PC-3 (cell line): ENCODE measurements at regions not wholly inside any gene's neighbourhood (a gene's known extent, or its start where the extent isn't known, plus 50 kb on each side); places are given as distances from the start of the nearest gene placed in this dataset.

Experiments
- ATAC-seq: fragments of 200-7000 bp; cut with Tn5 transposase; 2 replicates; pipeline ENCODE4 v1.9.1; 2020; ENCODE audit warnings: mild to moderate bottlenecking, moderate library complexity
- BruUV-seq: library from RNA; stranded (reverse); fragments of 400-500 nt; replicated peaks from 2 replicates; lab custom pipeline; 2021; lab: Mats Ljungman, UMichigan
- CTCF ChIA-PET: fragments of 300-600 bp; sonication (Branson Sonifier 250); formaldehyde crosslinking; loops from one replicate; lab custom pipeline; 2022; ENCODE audit warnings: antibody characterized with exemption; lab: Charles Lee
- POLR2A ChIA-PET: fragments of 300-600 bp; sonication (Branson Sonifier 250); formaldehyde crosslinking; loops from one replicate; lab custom pipeline; 2022; ENCODE audit warnings: antibody characterized with exemption; ENCODE audit not compliant: unreplicated experiment; lab: Charles Lee
- DNase-seq: peaks from one replicate; pipeline ENCODE4 v3.0.0-alpha.2; 2015
- H2AFZ ChIP-seq: fragments of 300-600 bp; sonication (generic); 2 replicates; pipeline ENCODE4 v1.6.0; 2016; ENCODE audit warnings: antibody characterized with exemption, low read length
- H3F3A ChIP-seq: fragments of 300-600 bp; sonication (generic); one replicate; pipeline ENCODE4 v1.6.0; 2017; ENCODE audit warnings: antibody characterized with exemption, low read length, control low read depth, mild to moderate bottlenecking; ENCODE audit not compliant: unreplicated experiment
- H3K27ac ChIP-seq: fragments of 300-600 bp; sonication (generic); 2 replicates; pipeline ENCODE4 v1.5.1; 2016; ENCODE audit warnings: mild to moderate bottlenecking, low read length
- H3K27me3 ChIP-seq: fragments of 300-600 bp; sonication (generic); 2 replicates; pipeline ENCODE4 v1.6.1; 2016; ENCODE audit warnings: low read length, mixed read lengths
- H3K36me3 ChIP-seq: fragments of 300-600 bp; sonication (generic); 2 replicates; pipeline ENCODE4 v1.6.1; 2016; ENCODE audit warnings: low read depth, mixed run types, low read length, mixed read lengths
- H3K4me1 ChIP-seq: fragments of 300-600 bp; sonication (generic); 2 replicates; pipeline ENCODE4 v1.5.1; 2016; ENCODE audit warnings: low read length; ENCODE audit not compliant: insufficient read depth
- H3K4me2 ChIP-seq: fragments of 300-600 bp; sonication (generic); 2 replicates; pipeline ENCODE4 v1.6.0; 2016; ENCODE audit warnings: low read length
- H3K4me3 ChIP-seq: fragments of 300-600 bp; sonication (generic); 2 replicates; pipeline ENCODE4 v1.5.1; 2016; ENCODE audit warnings: mild to moderate bottlenecking, low read length, mixed read lengths
- H3K79me2 ChIP-seq: fragments of 300-600 bp; sonication (generic); 2 replicates; pipeline ENCODE4 v1.6.1; 2017; ENCODE audit warnings: low read length, mixed read lengths
- H3K9ac ChIP-seq: fragments of 300-600 bp; sonication (generic); 2 replicates; pipeline ENCODE4 v1.6.0; 2016; ENCODE audit warnings: mild to moderate bottlenecking, low read length
- H3K9me2 ChIP-seq: fragments of 300-600 bp; sonication (generic); replicated peaks from 2 replicates; pipeline ENCODE4 v1.6.1; 2016; ENCODE audit warnings: mixed run types, low read length, mixed read lengths
- H3K9me3 ChIP-seq: fragments of 300-600 bp; sonication (generic); 2 replicates; pipeline ENCODE4 v1.6.1; 2016; ENCODE audit warnings: low read length, mixed read lengths
- H4K20me1 ChIP-seq: fragments of 300-600 bp; sonication (generic); 2 replicates; pipeline ENCODE4 v1.6.1; 2016; ENCODE audit warnings: low read length, mixed read lengths
- CTCF ChIP-seq: fragments of 300-600 bp; sonication (generic); conservative IDR thresholded peaks from 2 replicates; pipeline ENCODE4 v1.5.1; 2017; ENCODE audit warnings: antibody characterized with exemption, low read depth, mild to moderate bottlenecking, low read length
- EZH2 ChIP-seq: fragments of 300-600 bp; sonication (generic); IDR thresholded peaks from one replicate; pipeline ENCODE4 v1.6.1; 2017; ENCODE audit warnings: antibody characterized with exemption, mild to moderate bottlenecking, low read length; ENCODE audit not compliant: unreplicated experiment
- EZH2phosphoT487 ChIP-seq: fragments of 300-600 bp; sonication (generic); IDR thresholded peaks from 2 replicates; pipeline ENCODE4 v1.6.1; 2018; ENCODE audit warnings: mild to moderate bottlenecking, antibody characterized with exemption, low read length, borderline replicate concordance
- intact Hi-C: fragments of 100-400 bp; cut with micrococcal nuclease; formaldehyde crosslinking; loops from 2 replicates; pipeline ENCODE4 v1.9.0; 2023

- CTCF ChIA-PET, result no interaction called here
- Histone ChIP-seq H3K9me2 (no peaks in the 10 kb centered on the region), H3K4me2 (no peak overlapping the region), H2AFZ (no peak overlapping the region), H3K4me3 (no peak overlapping the region), H4K20me1 (no peaks in the 10 kb centered on the region), H3K36me3 (no peaks in the 10 kb centered on the region), H3K79me2 (no peaks in the 10 kb centered on the region), H3K9ac (no peak overlapping the region), H3K27ac (no peak overlapping the region), H3K9me3 (no peaks in the 10 kb centered on the region), H3K4me1 (no peaks in the 10 kb centered on the region), H3F3A (no peaks in the 10 kb centered on the region), H3K27me3 (peaks cover 76% of the 10 kb centered on the region)
- ATAC-seq, result no peak
- intact Hi-C loops, result no loop called here
- DNase-seq, result no peak
- TF ChIP-seq CTCF (no peak), EZH2phosphoT487 (no peak), EZH2 (no peak)
- no TSS peak for BruUV-seq
- POLR2A ChIA-PET, result no interaction called here
These were observed 103.4 kb upstream of the MLN start for GRCh38 chr6:33907227-33907626.

GRCh38 chr6:33906439-33906838 is 102.6 kb upstream of the MLN start:
- CTCF ChIA-PET, result no interaction called here
- intact Hi-C loops, result no loop called here
- BruUV-seq, result no TSS peak

More at GRCh38 chr6:33906439-33906838, 102.6 kb upstream of the MLN start:
- H3K27ac ChIP-seq, result no peak overlapping the region
- DNase-seq (peak; percentile 45), ATAC-seq (no peak)
- peaks cover 76% of the 10 kb centered on the region for H3K27me3 ChIP-seq
- H3F3A ChIP-seq, result no peaks in the 10 kb centered on the region
- H3K79me2 ChIP-seq, result no peaks in the 10 kb centered on the region
- H3K4me3 ChIP-seq, result no peak overlapping the region
- no peak overlapping the region for H3K9ac ChIP-seq
- H3K9me2 ChIP-seq, result no peaks in the 10 kb centered on the region
- POLR2A ChIA-PET, result no interaction called here
- H3K36me3 ChIP-seq, result no peaks in the 10 kb centered on the region
- H3K4me2 ChIP-seq, result no peak overlapping the region
- H4K20me1 ChIP-seq, result no peaks in the 10 kb centered on the region
- H2AFZ ChIP-seq, result no peak overlapping the region
- TF ChIP-seq CTCF, result no peak
- TF ChIP-seq EZH2phosphoT487, result no peak
- no peak for TF ChIP-seq EZH2
- H3K4me1 ChIP-seq, result no peaks in the 10 kb centered on the region
- no peaks in the 10 kb centered on the region for H3K9me3 ChIP-seq
